Activated T-cell treated with anti-CD3 and anti-CD28 coated beads for 4 hours (primary cell): ENCODE measurements at regions not wholly inside any gene's neighbourhood (a gene's known extent, or its start where the extent isn't known, plus 50 kb on each side); places are given as distances from the start of the nearest gene placed in this dataset.
"Not testable (repeated sequence)": the region's sequence is repeated elsewhere in the genome, so short reads cannot be mapped to it uniquely, and the experiment has no call there.

Experiments used
- DNase-seq: peaks from one replicate; pipeline ENCODE4 v3.0.0-alpha.2; 2020

- no peak for DNase-seq
These were observed 128.1 kb upstream of the HPF1 start for GRCh38 chr4:169885893-169886292.

DNA sequence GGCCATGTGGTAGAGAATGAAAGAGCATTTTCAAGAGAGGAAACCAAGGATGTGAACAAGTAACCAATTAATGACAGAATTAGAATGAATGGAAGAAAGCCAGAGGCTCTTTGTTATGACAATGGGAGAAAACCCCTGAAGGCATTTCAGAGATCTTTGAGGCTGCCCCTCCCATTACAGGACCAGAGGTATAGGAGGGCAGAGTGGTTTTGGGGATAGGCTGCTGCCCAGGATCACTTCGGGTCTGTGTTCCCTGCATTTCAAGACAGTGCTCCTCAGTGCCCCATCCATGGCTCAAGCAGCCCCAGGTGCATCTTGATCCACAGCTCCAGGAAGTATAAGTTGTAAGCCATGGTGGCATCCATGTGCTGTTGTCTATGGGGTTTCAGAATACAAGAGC lies 124.0 kb upstream of the HPF1 start:
- DNase-seq, result no peak

DNA sequence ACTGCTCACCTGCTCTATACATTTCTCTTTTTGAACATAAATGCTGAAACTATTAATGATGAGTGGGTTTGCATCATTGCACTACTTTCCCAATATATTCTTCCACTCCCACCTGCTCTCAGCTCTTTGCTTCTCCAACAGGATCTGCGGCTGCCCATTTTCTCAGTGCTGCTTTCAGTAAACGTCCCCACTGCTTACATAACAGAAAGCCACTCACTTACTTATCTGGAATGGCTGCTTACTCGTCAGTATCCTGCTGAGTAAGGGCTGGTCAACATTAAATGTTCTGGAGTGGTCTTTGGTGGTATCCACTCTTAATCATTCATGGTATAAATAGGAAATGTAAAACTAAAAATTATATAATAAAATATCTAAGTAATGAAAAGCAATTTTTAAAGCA lies 112.8 kb upstream of the HPF1 start:
- no peak for DNase-seq

DNA sequence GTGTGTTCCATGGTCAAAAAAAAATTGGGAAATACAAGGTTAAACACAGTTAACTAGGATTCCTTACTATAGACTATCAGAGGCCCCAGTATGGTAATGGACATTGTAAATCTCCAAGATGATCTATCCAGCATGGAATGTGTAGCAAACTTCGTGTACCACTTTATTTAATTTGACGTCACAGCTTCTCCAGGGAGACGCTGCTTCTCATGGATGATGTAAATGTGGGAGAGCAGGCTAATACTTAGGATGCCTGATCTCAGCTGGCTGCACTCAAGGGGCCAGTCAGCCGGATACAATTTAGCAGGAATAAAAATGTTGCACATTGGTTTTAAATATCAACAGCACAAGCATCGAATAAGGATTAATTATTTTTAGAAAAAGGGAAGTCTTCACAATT lies 111.7 kb upstream of the HPF1 start:
- DNase-seq, result no peak

- no peak for DNase-seq
These were observed 103.8 kb upstream of the HPF1 start for GRCh38 chr4:169861593-169861992.

- DNase-seq, result no peak
These were observed 101.8 kb upstream of the HPF1 start for GRCh38 chr4:169859366-169860216.

DNA sequence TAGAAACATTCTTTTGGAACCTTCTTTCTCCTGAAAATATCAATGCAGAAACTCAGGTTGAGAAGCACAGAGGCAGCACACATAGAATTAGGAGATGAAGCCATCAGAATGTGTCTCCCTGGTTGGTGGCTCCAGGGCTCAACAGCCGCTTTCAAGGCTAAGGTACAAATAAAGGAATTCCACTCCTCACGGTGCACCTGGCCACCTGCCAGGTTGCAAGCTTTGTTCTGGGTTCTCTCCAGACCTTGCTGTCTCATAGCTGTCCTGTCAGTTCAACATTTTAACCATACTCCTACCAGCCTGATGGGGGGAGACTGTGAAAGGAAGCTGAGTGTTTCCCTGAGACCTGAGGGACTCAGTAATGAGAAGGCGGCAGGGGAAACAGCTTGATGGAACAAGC lies 96.3 kb upstream of the HPF1 start:
- DNase-seq, result no peak

DNA sequence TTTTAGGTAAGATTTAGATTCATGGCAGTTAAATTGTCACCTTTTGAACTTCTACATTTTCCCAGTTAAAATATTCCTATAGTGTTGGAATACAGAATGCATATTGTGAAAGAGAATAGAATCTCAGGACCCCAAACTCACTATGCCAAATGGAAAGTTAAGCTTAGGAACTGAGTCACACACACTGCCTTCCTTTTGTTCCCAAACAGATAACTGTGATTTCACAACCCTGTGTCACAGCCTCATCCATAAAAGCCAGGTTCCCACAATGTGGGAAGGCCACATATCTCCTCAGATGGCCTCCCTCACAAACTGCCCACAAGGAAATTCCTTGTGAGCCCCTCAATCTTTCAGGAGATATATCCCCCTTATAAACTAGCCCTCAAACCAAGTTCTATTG lies 94.7 kb upstream of the HPF1 start:
- DNase-seq, result no peak

GRCh38 chr4:169851750-169852149 lies 94.0 kb upstream of the HPF1 start:
- no peak for DNase-seq

- DNase-seq, result no peak
These were observed 91.7 kb upstream of the HPF1 start for GRCh38 chr4:169849456-169849855.

GRCh38 chr4:169848018-169848417 lies 90.3 kb upstream of the HPF1 start:
- DNase-seq, result no peak

- no peak for DNase-seq
These were observed 89.4 kb upstream of the HPF1 start for GRCh38 chr4:169847171-169847570.

- DNase-seq, result no peak
These were observed 88.7 kb upstream of the HPF1 start for GRCh38 chr4:169846396-169846795.

- DNase-seq, result no peak
These were observed 84.0 kb upstream of the HPF1 start for GRCh38 chr4:169841776-169842175.

- no peak for DNase-seq
These were observed 82.8 kb upstream of the HPF1 start for GRCh38 chr4:169840554-169840953.

GRCh38 chr4:169828329-169828728 lies 70.6 kb upstream of the HPF1 start:
- not testable (repeated sequence) for DNase-seq

DNA sequence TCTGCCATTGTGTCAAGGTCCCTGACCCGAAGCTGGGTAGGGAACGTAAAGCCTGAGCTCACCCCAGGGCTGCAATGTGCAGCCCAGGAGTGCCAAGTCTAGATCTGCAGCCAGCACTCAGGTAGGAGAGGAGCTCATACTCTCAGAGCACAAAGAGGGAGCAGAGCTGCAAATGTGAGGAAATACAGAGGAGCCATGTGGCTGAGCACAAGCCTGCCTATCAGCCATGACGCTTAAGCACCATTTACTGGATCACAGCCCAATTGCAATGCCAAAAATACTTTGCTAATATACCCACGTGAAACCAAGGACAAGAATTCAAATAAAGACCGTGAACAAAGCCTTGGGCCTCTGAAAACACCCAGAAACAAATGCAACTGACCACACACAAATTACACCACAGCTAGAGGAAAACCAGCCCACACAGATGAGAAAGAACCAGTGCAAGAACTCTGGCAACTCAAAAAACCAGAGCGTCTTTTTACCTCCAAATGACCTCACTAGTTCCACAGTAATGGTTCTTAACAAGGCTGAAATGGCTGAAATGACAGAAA lies 69.0 kb upstream of the HPF1 start:
- no peak for DNase-seq

- DNase-seq, result no peak
These were observed 65.9 kb upstream of the HPF1 start for GRCh38 chr4:169823685-169824084.

DNA sequence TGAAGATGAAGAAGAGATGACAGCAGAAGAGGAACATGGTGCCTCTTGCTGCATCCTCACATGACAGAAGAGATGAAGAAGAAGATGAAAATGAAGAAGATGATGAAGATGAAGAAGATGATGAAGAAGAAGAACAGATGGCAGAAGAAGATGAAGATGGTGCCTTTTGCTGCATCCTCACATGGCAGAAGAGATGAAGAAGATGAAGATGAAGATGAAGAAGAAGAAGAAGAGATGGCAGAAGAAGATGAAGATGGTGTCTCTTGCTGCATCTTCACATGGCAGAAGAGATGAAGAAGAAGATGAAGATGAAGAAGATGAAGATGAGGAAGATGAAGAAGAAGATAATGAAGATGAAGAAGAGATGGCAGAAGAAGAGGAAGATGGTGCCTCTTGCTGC lies 63.7 kb upstream of the HPF1 start:
- DNase-seq, result no peak

GRCh38 chr4:169818063-169818679 lies 60.4 kb upstream of the HPF1 start:
- no peak for DNase-seq

- no peak for DNase-seq
These were observed 57.9 kb upstream of the HPF1 start for GRCh38 chr4:169815606-169816005.

DNA sequence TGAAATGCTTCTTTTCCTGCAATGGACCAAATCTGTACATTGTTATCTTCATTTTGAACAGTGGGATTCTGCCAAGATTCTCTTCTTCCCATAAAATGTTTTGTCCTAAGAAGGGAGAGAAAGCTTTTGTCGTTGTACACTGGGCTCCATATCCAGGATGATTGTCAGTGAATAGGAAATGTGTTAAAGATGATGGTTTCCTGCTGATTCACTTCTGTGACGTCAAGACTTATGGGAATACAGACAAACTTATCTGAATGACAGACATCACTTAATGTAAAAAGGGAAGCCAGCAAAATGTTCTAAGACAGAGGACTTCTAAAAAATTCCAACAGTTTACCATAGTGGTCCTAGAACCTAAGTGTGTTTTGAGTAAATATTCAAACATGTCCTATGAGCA lies 53.7 kb upstream of the HPF1 start:
- DNase-seq, result no peak

DNA sequence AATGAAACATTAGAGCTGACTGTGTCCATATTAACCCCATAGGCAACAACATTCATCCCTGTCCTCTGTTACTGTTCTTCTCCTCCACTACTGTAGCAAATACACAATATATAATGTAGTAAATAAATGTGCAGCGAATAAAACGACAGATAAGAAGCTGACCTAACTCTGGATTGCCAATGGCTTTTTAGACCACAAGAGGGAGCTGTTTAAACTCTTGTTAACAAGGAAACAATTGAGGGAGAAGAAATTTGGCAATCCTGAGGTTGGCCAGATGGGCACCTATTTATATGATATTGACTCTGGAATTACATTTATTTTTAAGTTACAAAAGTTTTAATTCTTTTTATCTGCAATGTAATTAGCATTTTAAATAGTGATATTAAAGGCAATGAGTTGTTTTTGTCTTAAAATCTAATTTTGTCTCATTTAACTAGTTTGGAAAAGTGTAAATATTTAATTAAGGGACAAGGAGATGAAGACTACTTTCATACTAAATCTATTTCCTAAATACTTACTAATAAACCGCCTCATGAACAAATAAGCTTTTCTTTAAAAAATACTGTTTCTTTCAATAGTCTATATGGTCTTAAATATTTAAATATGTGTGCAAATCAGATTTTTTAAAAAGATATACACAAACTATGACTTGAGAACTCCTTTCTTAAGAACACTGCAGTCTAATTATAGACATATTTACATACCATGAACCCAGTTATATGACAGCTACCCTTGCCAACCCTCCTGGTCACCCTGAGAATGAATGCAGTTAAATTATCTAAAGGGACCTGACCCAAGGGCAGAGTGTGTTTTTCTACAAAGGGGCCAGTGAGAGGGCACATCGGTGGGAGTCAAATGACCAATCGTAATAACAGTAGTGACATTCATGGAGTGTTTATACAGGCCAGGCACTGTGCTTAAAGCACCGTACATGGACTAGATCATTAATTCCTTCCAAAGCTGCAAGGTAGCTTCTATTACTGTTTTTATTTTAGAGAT lies 52.9 kb upstream of the HPF1 start:
- DNase-seq, result peak; percentile 2
